H1 (cell line): ENCODE measurements at regions not wholly inside any gene's neighbourhood (a gene's known extent, or its start where the extent isn't known, plus 50 kb on each side); places are given as distances from the start of the nearest gene placed in this dataset.

ENCODE experiments used
- MAFK ChIP-seq: IDR thresholded peaks from 2 replicates; pipeline ENCODE4 v1.6.1; 2012; ENCODE audit warnings: low read depth, mild to moderate bottlenecking, improper control_type of control experiment, low read length
- SP1 ChIP-seq: IDR thresholded peaks from 2 replicates; pipeline ENCODE4 v1.6.1; 2011; ENCODE audit warnings: low read depth, low read length
- SRF ChIP-seq: IDR thresholded peaks from 2 replicates; pipeline ENCODE4 v1.6.1; 2011; ENCODE audit warnings: mild to moderate bottlenecking, low read depth, low read length, moderate library complexity
- TF ChIP-seq, protein P1 (sequence below): IDR thresholded peaks from 2 replicates; pipeline ENCODE4 v1.6.1; 2012; ENCODE audit warnings: inconsistent platforms
- TF ChIP-seq, protein P2 (sequence below), 3 experiments: IDR thresholded peaks; 1 replicate in 2 of 3; 2 replicates in 1 of 3; pipeline versions ENCODE4 v1.5.1 to v1.6.1; 2011; ENCODE audit warnings: low read length in 3 of 3, mild to moderate bottlenecking in 3 of 3, inconsistent platforms in 2 of 3, low read depth in 1 of 3, moderate library complexity in 1 of 3; ENCODE audit not compliant: insufficient read depth in 1 of 3; ENCODE audit errors: control extremely low read depth in 1 of 3

DNA sequence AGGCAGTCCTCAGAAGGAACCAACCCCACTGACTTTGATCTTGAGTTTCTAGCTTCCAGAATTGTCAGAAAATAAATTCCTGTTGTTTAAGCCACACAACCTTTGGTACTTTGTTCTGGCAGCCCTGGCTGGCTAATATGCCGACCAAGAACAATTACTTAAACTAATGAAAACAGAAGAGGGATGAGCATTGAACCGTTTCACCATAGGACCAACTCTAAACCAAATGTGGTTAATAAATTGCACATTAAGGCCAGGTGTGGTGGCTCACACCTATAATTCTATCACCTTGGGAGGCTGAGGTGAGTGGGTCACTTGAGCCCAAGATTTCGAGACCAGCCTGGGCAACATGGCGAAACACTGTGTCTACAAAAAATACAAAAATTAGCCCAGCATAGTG lies 160.9 kb upstream of the RAI14 start:
- TF ChIP-seq MAFK: no peak
- no peak for TF ChIP-seq SP1
- TF ChIP-seq, protein P1, sequence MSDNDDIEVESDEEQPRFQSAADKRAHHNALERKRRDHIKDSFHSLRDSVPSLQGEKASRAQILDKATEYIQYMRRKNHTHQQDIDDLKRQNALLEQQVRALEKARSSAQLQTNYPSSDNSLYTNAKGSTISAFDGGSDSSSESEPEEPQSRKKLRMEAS: no peak
- TF ChIP-seq, protein P2, sequence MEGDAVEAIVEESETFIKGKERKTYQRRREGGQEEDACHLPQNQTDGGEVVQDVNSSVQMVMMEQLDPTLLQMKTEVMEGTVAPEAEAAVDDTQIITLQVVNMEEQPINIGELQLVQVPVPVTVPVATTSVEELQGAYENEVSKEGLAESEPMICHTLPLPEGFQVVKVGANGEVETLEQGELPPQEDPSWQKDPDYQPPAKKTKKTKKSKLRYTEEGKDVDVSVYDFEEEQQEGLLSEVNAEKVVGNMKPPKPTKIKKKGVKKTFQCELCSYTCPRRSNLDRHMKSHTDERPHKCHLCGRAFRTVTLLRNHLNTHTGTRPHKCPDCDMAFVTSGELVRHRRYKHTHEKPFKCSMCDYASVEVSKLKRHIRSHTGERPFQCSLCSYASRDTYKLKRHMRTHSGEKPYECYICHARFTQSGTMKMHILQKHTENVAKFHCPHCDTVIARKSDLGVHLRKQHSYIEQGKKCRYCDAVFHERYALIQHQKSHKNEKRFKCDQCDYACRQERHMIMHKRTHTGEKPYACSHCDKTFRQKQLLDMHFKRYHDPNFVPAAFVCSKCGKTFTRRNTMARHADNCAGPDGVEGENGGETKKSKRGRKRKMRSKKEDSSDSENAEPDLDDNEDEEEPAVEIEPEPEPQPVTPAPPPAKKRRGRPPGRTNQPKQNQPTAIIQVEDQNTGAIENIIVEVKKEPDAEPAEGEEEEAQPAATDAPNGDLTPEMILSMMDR (IDR thresholded peaks at IDR 0.05; ENCODE audit: control extremely low read depth in 1 of 3, insufficient read depth in 1 of 3, low read depth in 1 of 3, low read length in 3 of 3): no peak
- no peak for TF ChIP-seq SRF
